Parathyroid adenoma (tissue), 2 donors: ENCODE measurements at regions not wholly inside any gene's neighbourhood (a gene's known extent, or its start where the extent isn't known, plus 50 kb on each side); places are given as distances from the start of the nearest gene placed in this dataset.

Experiments
- H2AFZ ChIP-seq: fragments of 300-600 bp; sonication (generic); one replicate; pipeline ENCODE4 v1.7.0; 2017; ENCODE audit warnings: antibody characterized with exemption, mild to moderate bottlenecking
- H3K27ac ChIP-seq: fragments of 300-600 bp; sonication (generic); one replicate; pipeline ENCODE4 v1.7.0; 2017
- H3K27me3 ChIP-seq: fragments of 300-600 bp; sonication (generic); one replicate; pipeline ENCODE4 v1.7.0; 2017; ENCODE audit warnings: low read length; ENCODE audit not compliant: control insufficient read depth, insufficient read depth
- H3K36me3 ChIP-seq: fragments of 300-600 bp; sonication (generic); one replicate; pipeline ENCODE4 v1.7.0; 2017; ENCODE audit warnings: low read length; ENCODE audit not compliant: control insufficient read depth, insufficient read depth
- H3K4me1 ChIP-seq: fragments of 300-600 bp; sonication (generic); one replicate; pipeline ENCODE4 v1.7.0; 2017; ENCODE audit warnings: control low read depth
- H3K4me2 ChIP-seq: fragments of 300-600 bp; sonication (generic); one replicate; pipeline ENCODE4 v1.7.0; 2017; ENCODE audit warnings: low read length
- H3K4me3 ChIP-seq: fragments of 300-600 bp; sonication (generic); one replicate; pipeline ENCODE4 v1.7.0; 2017; ENCODE audit warnings: low read depth, low read length
- H3K79me2 ChIP-seq: fragments of 300-600 bp; sonication (generic); one replicate; pipeline ENCODE4 v1.7.0; 2017; ENCODE audit warnings: control low read depth
- H3K9ac ChIP-seq: fragments of 300-600 bp; sonication (generic); one replicate; pipeline ENCODE4 v1.7.0; 2017; ENCODE audit warnings: mild to moderate bottlenecking
- H3K9me3 ChIP-seq: fragments of 300-600 bp; sonication (generic); one replicate; pipeline ENCODE4 v1.7.0; 2017; ENCODE audit warnings: low read length; ENCODE audit not compliant: control insufficient read depth
- CTCF ChIP-seq: fragments of 300-600 bp; sonication (generic); IDR thresholded peaks from one replicate; pipeline ENCODE4 v1.7.0; 2017; ENCODE audit warnings: antibody characterized with exemption, mild to moderate bottlenecking
- donor health status: primary hyperparathyroidism.

GRCh38 chr16:35744726-35745125 lies 2285.3 kb downstream of the TP53TG3F start:
- TF ChIP-seq CTCF, result no peak
- H3K9me3 ChIP-seq, result no peaks in the 10 kb centered on the region
- no peak overlapping the region for H3K4me3 ChIP-seq
- no peak overlapping the region for H2AFZ ChIP-seq
- no peak overlapping the region for H3K27ac ChIP-seq
- no peak overlapping the region for H3K9ac ChIP-seq
- no peaks in the 10 kb centered on the region for H3K4me1 ChIP-seq
- no peaks in the 10 kb centered on the region for H3K79me2 ChIP-seq
- H3K4me2 ChIP-seq, result no peak overlapping the region
- no peaks in the 10 kb centered on the region for H3K36me3 ChIP-seq
- no peaks in the 10 kb centered on the region for H3K27me3 ChIP-seq

GRCh38 chr16:35745191-35745590 lies 2285.8 kb downstream of the TP53TG3F start:
- TF ChIP-seq CTCF, result no peak

GRCh38 chr16:35745821-35746248 lies 2286.4 kb downstream of the TP53TG3F start:
- no peak for TF ChIP-seq CTCF
- no peak overlapping the region for H3K4me2 ChIP-seq
- H2AFZ ChIP-seq, result no peak overlapping the region
- H3K4me1 ChIP-seq, result no peaks in the 10 kb centered on the region
- H3K27me3 ChIP-seq, result no peaks in the 10 kb centered on the region
- no peaks in the 10 kb centered on the region for H3K9me3 ChIP-seq
- no peak overlapping the region for H3K4me3 ChIP-seq
- no peaks in the 10 kb centered on the region for H3K79me2 ChIP-seq
- H3K36me3 ChIP-seq, result no peaks in the 10 kb centered on the region
- H3K9ac ChIP-seq, result no peak overlapping the region
- no peak overlapping the region for H3K27ac ChIP-seq

More at GRCh38 chr16:35745191-35745590, 2285.8 kb downstream of the TP53TG3F start:
- H2AFZ ChIP-seq, result no peak overlapping the region
- H3K9ac ChIP-seq, result no peak overlapping the region
- no peak overlapping the region for H3K4me2 ChIP-seq
- H3K27ac ChIP-seq, result no peak overlapping the region
- no peaks in the 10 kb centered on the region for H3K4me1 ChIP-seq
- H3K79me2 ChIP-seq, result no peaks in the 10 kb centered on the region
- no peak overlapping the region for H3K4me3 ChIP-seq
- no peaks in the 10 kb centered on the region for H3K9me3 ChIP-seq
- no peaks in the 10 kb centered on the region for H3K27me3 ChIP-seq
- no peaks in the 10 kb centered on the region for H3K36me3 ChIP-seq

- Histone ChIP-seq H3K4me3 (no peak overlapping the region), H3K4me1 (no peaks in the 10 kb centered on the region), H2AFZ (no peak overlapping the region), H3K9ac (no peak overlapping the region), H3K27me3 (no peaks in the 10 kb centered on the region), H3K9me3 (no peaks in the 10 kb centered on the region), H3K4me2 (no peak overlapping the region), H3K79me2 (no peaks in the 10 kb centered on the region), H3K36me3 (no peaks in the 10 kb centered on the region), H3K27ac (no peak overlapping the region)
- no peak for TF ChIP-seq CTCF
These were observed 2287.0 kb downstream of the TP53TG3F start for GRCh38 chr16:35746281-35746962.
